HG03025 (cell line): ENCODE measurements at regions not wholly inside any gene's neighbourhood (a gene's known extent, or its start where the extent isn't known, plus 50 kb on each side); places are given as distances from the start of the nearest gene placed in this dataset.
"Not testable (repeated sequence)": the region's sequence is repeated elsewhere in the genome, so short reads cannot be mapped to it uniquely, and the experiment has no call there.

Experiments used
- ATAC-seq: cut with Tn5 transposase; IDR thresholded peaks from one replicate; pipeline ENCODE4 v1.9.1; 2021; ENCODE audit warnings: mild to moderate bottlenecking, moderate library complexity; ENCODE audit not compliant: unreplicated experiment, low FRiP score

- no peak for ATAC-seq
Measured at GRCh38 chr20:19108155-19108554, 104.3 kb upstream of the SLC24A3 start.

- ATAC-seq = no peak
Measured at GRCh38 chr20:19110285-19110684, 102.2 kb upstream of the SLC24A3 start.

- no peak for ATAC-seq
Measured at GRCh38 chr20:19110881-19111460, 101.5 kb upstream of the SLC24A3 start.

GRCh38 chr20:19112828-19113227, 99.6 kb upstream of the SLC24A3 start:
- no peak for ATAC-seq

- ATAC-seq = no peak
Measured at GRCh38 chr20:19113343-19113930, 99.0 kb upstream of the SLC24A3 start.

- no peak for ATAC-seq
Measured at GRCh38 chr20:19114410-19114809, 98.0 kb upstream of the SLC24A3 start.

- ATAC-seq = no peak
Measured at GRCh38 chr20:19115581-19115980, 96.9 kb upstream of the SLC24A3 start.

- ATAC-seq = no peak
Measured at GRCh38 chr20:19120011-19120410, 92.4 kb upstream of the SLC24A3 start.

- no peak for ATAC-seq
Measured at GRCh38 chr20:19120569-19120968, 91.9 kb upstream of the SLC24A3 start.

- ATAC-seq = no peak
Measured at GRCh38 chr20:19121463-19121862, 91.0 kb upstream of the SLC24A3 start.

- no peak for ATAC-seq
Measured at GRCh38 chr20:19121916-19122315, 90.5 kb upstream of the SLC24A3 start.

GRCh38 chr20:19122395-19122794, 90.0 kb upstream of the SLC24A3 start:
- no peak for ATAC-seq

- no peak for ATAC-seq
Measured at GRCh38 chr20:19125508-19125907, 86.9 kb upstream of the SLC24A3 start.

GRCh38 chr20:19129306-19129705, 83.1 kb upstream of the SLC24A3 start:
- no peak for ATAC-seq

GRCh38 chr20:19129976-19130612, 82.3 kb upstream of the SLC24A3 start:
- no peak for ATAC-seq

- ATAC-seq = no peak
Measured at GRCh38 chr20:19130613-19130984, 81.8 kb upstream of the SLC24A3 start.

GRCh38 chr20:19137641-19138040, 74.8 kb upstream of the SLC24A3 start:
- no peak for ATAC-seq

GRCh38 chr20:19138758-19139157, 73.7 kb upstream of the SLC24A3 start:
- ATAC-seq = no peak

- not testable (repeated sequence) for ATAC-seq
Measured at GRCh38 chr20:19139584-19139983, 72.9 kb upstream of the SLC24A3 start.

GRCh38 chr20:19141998-19142397, 70.4 kb upstream of the SLC24A3 start:
- no peak for ATAC-seq

GRCh38 chr20:19143890-19144289, 68.6 kb upstream of the SLC24A3 start:
- no peak for ATAC-seq

GRCh38 chr20:19161336-19161735, 51.1 kb upstream of the SLC24A3 start:
- no peak for ATAC-seq
